GM12878 (cell line): ENCODE measurements at regions not wholly inside any gene's neighbourhood (a gene's known extent, or its start where the extent isn't known, plus 50 kb on each side); places are given as distances from the start of the nearest gene placed in this dataset.
"Not testable (repeated sequence)": the region's sequence is repeated elsewhere in the genome, so short reads cannot be mapped to it uniquely, and the experiment has no call there.

Experiments used
- ATAC-seq: fragments of 200-7000 bp; cut with Tn5 transposase; 3 replicates; pipeline ENCODE4 v1.9.1; 2020; ENCODE audit warnings: mild to moderate bottlenecking, moderate library complexity
- BruUV-seq: library from RNA; stranded (reverse); fragments of 400-500 nt; replicated peaks from 2 replicates; lab custom pipeline; 2021; lab: Mats Ljungman, UMichigan
- CTCF ChIA-PET: fragments of 300-600 bp; sonication (Branson Sonifier 250); formaldehyde crosslinking; extraction: SDS; loops from one replicate; lab custom pipeline; 2021; ENCODE audit warnings: inconsistent platforms; lab: Yijun Ruan, JAX
- POLR2A ChIA-PET: fragments of 350-600 bp; formaldehyde crosslinking; extraction: SDS; loops from one replicate; lab custom pipeline; 2021; ENCODE audit warnings: inconsistent platforms; lab: Charles Lee
- RAD21 ChIA-PET: fragments of 300-600 bp; sonication (Branson Sonifier 250); formaldehyde crosslinking; loops from one replicate; lab custom pipeline; 2023; ENCODE audit warnings: antibody characterized with exemption; ENCODE audit not compliant: unreplicated experiment; lab: Charles Lee
- SMC1A ChIA-PET: fragments of 300-600 bp; sonication (Branson Sonifier 250); formaldehyde crosslinking; loops from one replicate; lab custom pipeline; 2023; ENCODE audit not compliant: unreplicated experiment, uncharacterized antibody; lab: Charles Lee
- DNase-seq: peaks from one replicate; pipeline ENCODE4 v3.0.0-alpha.2; 2011; ENCODE audit warnings: low read depth, low spot score
- FAIRE-seq: peaks from 3 replicates; lab custom pipeline; 2011; peaks lifted over from hg19 to GRCh38; lab: Jason Lieb, UNC
- H2AFZ ChIP-seq: 2 replicates; pipeline ENCODE4 v1.6.0; 2011; ENCODE audit warnings: low read depth, low read length, control low read depth; ENCODE audit not compliant: control insufficient read depth
- H3K27ac ChIP-seq: 2 replicates; pipeline ENCODE4 v1.5.1; 2011; ENCODE audit warnings: control low read depth; ENCODE audit not compliant: control insufficient read depth, insufficient read depth
- H3K27me3 ChIP-seq, 2 experiments: replicated peaks in 1 of 2; 2 replicates each; pipeline versions ENCODE4 v1.6.0 to v1.6.1; 2011; ENCODE audit warnings: low read length in 1 of 2; ENCODE audit not compliant: control insufficient read depth in 2 of 2, insufficient read depth in 2 of 2
- H3K36me3 ChIP-seq, 2 experiments: 2 replicates each; pipeline ENCODE4 v1.5.1; 2011; ENCODE audit warnings: low read length in 1 of 2; ENCODE audit not compliant: control insufficient read depth in 2 of 2, insufficient read depth in 2 of 2
- H3K4me1 ChIP-seq: 2 replicates; pipeline ENCODE4 v1.6.1; 2011; ENCODE audit warnings: mild to moderate bottlenecking, low read length, moderate library complexity, mixed read lengths; ENCODE audit not compliant: control insufficient read depth, insufficient read depth
- H3K4me2 ChIP-seq: 2 replicates; pipeline ENCODE4 v1.6.0; 2011; ENCODE audit warnings: control low read depth; ENCODE audit not compliant: control insufficient read depth, insufficient read depth
- H3K4me3 ChIP-seq: fragments of 200-600 bp; sonication (generic); 2 replicates; pipeline ENCODE4 v1.5.1; 2016
- H3K79me2 ChIP-seq: 2 replicates; pipeline ENCODE4 v1.6.0; 2011; ENCODE audit warnings: low read length; ENCODE audit not compliant: control insufficient read depth, insufficient read depth
- H3K9ac ChIP-seq: 2 replicates; pipeline ENCODE4 v1.8.0; 2011; ENCODE audit warnings: low read length, control low read depth, mixed read lengths; ENCODE audit not compliant: control insufficient read depth, insufficient read depth
- H3K9me3 ChIP-seq: replicated peaks from 3 replicates; pipeline ENCODE4 v1.5.1; 2011; ENCODE audit warnings: mild to moderate bottlenecking, low read length; ENCODE audit not compliant: control insufficient read depth, insufficient read depth
- H4K20me1 ChIP-seq: 2 replicates; pipeline ENCODE4 v1.6.0; 2011; ENCODE audit not compliant: control insufficient read depth, insufficient read depth
- BCL11A ChIP-seq: IDR thresholded peaks from 2 replicates; pipeline ENCODE4 v1.6.1; 2011; ENCODE audit warnings: low read depth, low read length
- BHLHE40 ChIP-seq, 2 experiments: fragments of 450-650 bp in 1 of 2; IDR thresholded peaks; 2 replicates each; pipeline ENCODE4 v1.6.1; 2011 to 2017; ENCODE audit warnings: low read depth in 2 of 2, borderline replicate concordance in 1 of 2, improper control_type of control experiment in 1 of 2, low read length in 1 of 2, mild to moderate bottlenecking in 1 of 2
- CBX5 ChIP-seq: sonication (generic); IDR thresholded peaks from 2 replicates; pipeline ENCODE4 v1.6.1; 2016; ENCODE audit warnings: low read depth, moderate library complexity, mild to moderate bottlenecking, inconsistent platforms
- CHD1 ChIP-seq: IDR thresholded peaks from 2 replicates; pipeline ENCODE4 v1.6.1; 2012; ENCODE audit warnings: low read depth, low read length, improper control_type of control experiment
- PML ChIP-seq: IDR thresholded peaks from 2 replicates; pipeline ENCODE4 v1.6.1; 2012; ENCODE audit warnings: low read length, inconsistent platforms
- POLR2AphosphoS5 ChIP-seq: IDR thresholded peaks from 2 replicates; pipeline ENCODE4 v1.6.1; 2011; ENCODE audit warnings: mild to moderate bottlenecking, low read length, inconsistent platforms
- RB1 ChIP-seq: fragments of 450-650 bp; formaldehyde crosslinking; IDR thresholded peaks from 2 replicates; pipeline ENCODE4 v1.6.1; 2017; ENCODE audit warnings: mild to moderate bottlenecking, borderline replicate concordance
- RCOR1 ChIP-seq: conservative IDR thresholded peaks from 2 replicates; pipeline ENCODE4 v1.6.1; 2012; ENCODE audit warnings: low read depth, low read length, improper control_type of control experiment
- RFX5 ChIP-seq: IDR thresholded peaks from 2 replicates; pipeline ENCODE4 v1.6.1; 2011; ENCODE audit warnings: low read depth, low read length, improper control_type of control experiment
- SRF ChIP-seq, 2 experiments: IDR thresholded peaks; 2 replicates each; pipeline ENCODE4 v1.6.1; 2011; ENCODE audit warnings: low read depth in 2 of 2, low read length in 2 of 2, mild to moderate bottlenecking in 1 of 2, moderate library complexity in 1 of 2
- ZNF207 ChIP-seq: fragments of 450-650 bp; IDR thresholded peaks from 2 replicates; pipeline ENCODE4 v1.6.1; 2014; ENCODE audit warnings: antibody characterized with exemption, mild to moderate bottlenecking, borderline replicate concordance
- ZNF384 ChIP-seq: IDR thresholded peaks from 2 replicates; pipeline ENCODE4 v1.6.1; 2012; ENCODE audit warnings: low read depth, mild to moderate bottlenecking, low read length, improper control_type of control experiment, borderline replicate concordance
- WGBS: methylation state at CpG from one replicate; pipeline ENCODE4 v1.1.6; 2016; ENCODE audit warnings: low lambda C conversion rate; ENCODE audit not compliant: insufficient replicate concordance, insufficient coverage; ENCODE audit errors: missing lambda C conversion rate; 5-methylcytosine and 5-hydroxymethylcytosine counted together
- in situ Hi-C: fragments of 300-500 bp; cut with MboI; formaldehyde crosslinking; loops from 9 replicates; pipeline ENCODE4 v1.14.3; 2018; ENCODE audit warnings: mixed read lengths
- intact Hi-C: fragments of 100-400 bp; cut with micrococcal nuclease; formaldehyde crosslinking; loops from one replicate; pipeline ENCODE4 v1.14.2; 2022; ENCODE audit not compliant: unreplicated experiment
- TF ChIP-seq, protein P1 (sequence below): fragments of 450-650 bp; IDR thresholded peaks from 2 replicates; pipeline ENCODE4 v1.6.1; 2017; ENCODE audit warnings: borderline replicate concordance

DNA sequence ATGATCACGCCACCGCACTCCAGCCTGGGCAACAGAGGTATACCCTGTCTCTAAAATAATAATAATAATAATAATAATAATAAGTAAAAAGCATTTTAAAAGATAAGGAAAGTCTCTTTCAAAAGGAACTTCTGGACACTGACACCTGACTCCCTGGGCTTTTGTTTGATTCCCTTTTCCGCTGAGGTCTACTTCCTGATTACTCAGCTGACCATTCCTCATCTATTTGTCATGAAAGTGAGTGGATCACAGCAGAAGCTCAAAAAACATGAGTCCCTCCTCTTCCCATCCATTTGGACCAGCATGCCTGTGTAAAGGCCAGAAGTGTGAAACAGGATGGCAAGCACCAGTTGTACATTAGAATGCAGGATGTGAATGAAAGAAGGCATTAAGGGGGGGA is 61.1 kb upstream of the FBXO28 start (continued):
- TF ChIP-seq RB1 (no peak), BCL11A (no peak), RFX5 (no peak), RCOR1 (no peak), BHLHE40 (IDR thresholded peaks at IDR 0.05; ENCODE audit: borderline replicate concordance in 1 of 2, low read depth in 2 of 2, low read length in 1 of 2) (no peak), PML (no peak), SRF (IDR thresholded peaks at IDR 0.05; ENCODE audit: low read depth in 2 of 2, low read length in 2 of 2) (no peak), ZNF207 (no peak), CHD1 (no peak), POLR2AphosphoS5 (no peak), CBX5 (no peak), ZNF384 (no peak)
- TF ChIP-seq, protein P1, sequence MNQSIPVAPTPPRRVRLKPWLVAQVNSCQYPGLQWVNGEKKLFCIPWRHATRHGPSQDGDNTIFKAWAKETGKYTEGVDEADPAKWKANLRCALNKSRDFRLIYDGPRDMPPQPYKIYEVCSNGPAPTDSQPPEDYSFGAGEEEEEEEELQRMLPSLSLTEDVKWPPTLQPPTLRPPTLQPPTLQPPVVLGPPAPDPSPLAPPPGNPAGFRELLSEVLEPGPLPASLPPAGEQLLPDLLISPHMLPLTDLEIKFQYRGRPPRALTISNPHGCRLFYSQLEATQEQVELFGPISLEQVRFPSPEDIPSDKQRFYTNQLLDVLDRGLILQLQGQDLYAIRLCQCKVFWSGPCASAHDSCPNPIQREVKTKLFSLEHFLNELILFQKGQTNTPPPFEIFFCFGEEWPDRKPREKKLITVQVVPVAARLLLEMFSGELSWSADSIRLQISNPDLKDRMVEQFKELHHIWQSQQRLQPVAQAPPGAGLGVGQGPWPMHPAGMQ, result no peak

DNA sequence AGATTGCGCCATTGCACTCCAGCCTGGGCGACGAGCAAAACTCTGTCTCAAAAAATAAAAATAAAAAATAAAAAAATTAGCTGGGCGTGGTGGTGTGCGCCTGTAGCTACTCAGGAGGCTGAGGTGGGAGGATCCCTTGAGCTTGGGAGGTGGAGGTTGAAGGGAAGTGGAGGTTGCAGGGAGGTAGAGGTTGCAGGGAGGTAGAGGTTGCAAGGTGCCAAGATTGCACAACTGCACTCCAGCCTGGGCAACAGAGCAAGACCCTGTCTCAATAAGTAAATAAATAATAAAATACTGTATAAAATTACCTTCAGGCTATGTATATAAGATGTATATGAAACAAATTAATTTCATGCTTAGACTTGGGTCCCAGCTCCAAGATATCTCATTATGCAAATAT is 62.1 kb upstream of the FBXO28 start:
- H3K9ac ChIP-seq, H3K79me2 ChIP-seq, H3K27ac ChIP-seq, H3K4me1 ChIP-seq, H2AFZ ChIP-seq, FAIRE-seq, H3K4me2 ChIP-seq, H3K36me3 ChIP-seq, H4K20me1 ChIP-seq, H3K4me3 ChIP-seq, H3K9me3 ChIP-seq, BruUV-seq, H3K27me3 ChIP-seq, DNase-seq, intact Hi-C loops, ATAC-seq: not testable (repeated sequence)
- ChIA-PET SMC1A (interaction anchor here (1.2 to 3.8 kb wide), 7 partner anchors 9 to 354 kb away, joined by 4 to 14 read pairs (median 6); no protein-coding TSS in a partner anchor), RAD21 (interaction anchor here (1.1 to 2.2 kb wide), 2 partner anchors 55 to 303 kb away, joined by 3 to 5 read pairs; no protein-coding TSS in a partner anchor), CTCF (interaction anchor here (0.6 to 4.5 kb wide), 25 partner anchors 9 to 871 kb away, joined by 3 to 31 read pairs (median 4); no protein-coding TSS in a partner anchor), POLR2A (interaction anchor here (0.6 kb wide), 1 partner anchor 191 kb away, joined by 6 read pairs; no protein-coding TSS in a partner anchor)
- in situ Hi-C loops, result loop anchor here (5.0 kb wide), 1 partner anchor 359 kb away; no protein-coding TSS in a partner anchor
- 64% methylated on average over 5 of the region's 5 CpGs for WGBS
